Dendritic cell treated with granulocyte-macrophage colony-stimulating factor and Interleukin-4, amounts not matched to agents 40 ng/mL and 50 ng/mL, for 4 days (primary cell): ENCODE measurements at regions not wholly inside any gene's neighbourhood (a gene's known extent, or its start where the extent isn't known, plus 50 kb on each side); places are given as distances from the start of the nearest gene placed in this dataset.
"Not testable (repeated sequence)": the region's sequence is repeated elsewhere in the genome, so short reads cannot be mapped to it uniquely, and the experiment has no call there.

ENCODE experiments used
- H3K27ac Mint-ChIP-seq: one replicate; pipeline ENCODE4 v1.8.0; 2022; ENCODE audit warnings: mild to moderate bottlenecking, mixed read lengths
- H3K27me3 Mint-ChIP-seq: one replicate; pipeline ENCODE4 v1.8.0; 2022; ENCODE audit warnings: mild to moderate bottlenecking, mixed read lengths
- H3K36me3 Mint-ChIP-seq: one replicate; pipeline ENCODE4 v1.8.0; 2022; ENCODE audit warnings: low read depth, mixed read lengths
- H3K4me1 Mint-ChIP-seq: one replicate; pipeline ENCODE4 v1.8.0; 2022; ENCODE audit warnings: low read depth, mixed read lengths
- H3K4me3 Mint-ChIP-seq: one replicate; pipeline ENCODE4 v1.8.0; 2022; ENCODE audit warnings: mild to moderate bottlenecking, moderate library complexity, mixed read lengths
- H3K9me3 Mint-ChIP-seq: one replicate; pipeline ENCODE4 v1.8.0; 2022; ENCODE audit warnings: mixed read lengths
- intact Hi-C: fragments of 100-400 bp; cut with micrococcal nuclease; formaldehyde crosslinking; loops from one replicate; pipeline ENCODE4 v1.15.0; 2022

DNA sequence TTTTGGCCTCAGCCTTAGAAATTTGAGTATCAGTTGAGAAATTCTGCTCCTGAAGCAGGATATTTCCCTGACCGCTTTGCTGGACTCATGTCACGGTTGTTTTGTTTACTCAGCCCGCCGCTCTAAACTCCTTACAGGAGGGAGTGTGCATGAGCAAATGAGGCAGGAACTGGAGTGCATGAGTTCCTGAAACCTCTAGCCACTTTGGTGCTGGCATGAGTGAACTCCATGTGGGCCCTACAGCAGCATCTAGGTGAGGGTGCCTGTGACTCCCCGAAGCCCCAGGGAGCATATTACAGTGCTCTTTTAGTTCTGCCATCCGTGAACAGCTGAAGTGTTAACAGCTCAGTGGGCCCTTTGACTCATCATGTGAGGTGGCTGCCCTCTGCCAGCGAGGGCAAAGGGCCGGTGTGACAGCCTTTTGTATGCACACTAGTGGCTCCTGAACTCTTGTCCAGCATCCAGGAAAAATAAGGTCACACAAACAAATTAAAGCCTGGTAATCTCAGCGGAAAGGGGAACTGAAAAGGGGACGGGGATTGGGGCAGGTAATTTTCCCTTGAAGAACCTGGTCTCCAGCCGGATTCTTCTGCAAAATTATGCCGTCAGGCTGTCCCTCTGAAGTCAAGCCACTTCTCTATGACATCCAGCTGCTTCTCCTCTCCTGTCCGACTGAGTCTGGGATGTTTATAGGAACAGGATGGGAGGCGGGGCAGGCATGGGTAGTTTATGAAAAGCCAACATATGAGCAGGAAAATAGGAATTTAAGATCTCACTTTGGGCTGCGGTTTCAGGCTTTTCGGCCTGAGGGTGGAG lies 1668.7 kb downstream of the SUCLG1 start:
- no peaks in the 10 kb centered on the region for H3K9me3 Mint-ChIP-seq
- no peaks in the 10 kb centered on the region for H3K36me3 Mint-ChIP-seq
- H3K4me3 Mint-ChIP-seq: no peak overlapping the region
- no peak overlapping the region for H3K27ac Mint-ChIP-seq
- intact Hi-C loops: no loop called here
- no peaks in the 10 kb centered on the region for H3K27me3 Mint-ChIP-seq
- no peaks in the 10 kb centered on the region for H3K4me1 Mint-ChIP-seq

DNA sequence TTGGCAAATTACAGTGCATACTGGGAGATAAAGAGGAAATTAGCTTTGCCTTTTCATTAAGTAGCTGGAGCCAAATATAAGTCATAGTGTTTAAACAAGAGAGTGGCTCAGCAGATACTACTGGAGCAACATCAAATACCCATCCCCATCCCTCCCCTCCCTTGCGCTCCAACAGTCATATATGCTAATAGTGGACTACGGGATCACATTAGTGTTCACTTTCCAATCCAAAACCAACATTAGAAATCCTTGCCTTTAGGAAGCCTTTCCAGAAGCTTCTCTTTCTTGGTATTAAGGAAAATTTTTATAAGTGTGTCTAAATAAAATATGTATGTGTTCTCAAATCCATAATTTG lies 1669.3 kb downstream of the SUCLG1 start:
- Mint-ChIP-seq H3K4me1 (no peaks in the 10 kb centered on the region), H3K27me3 (no peaks in the 10 kb centered on the region), H3K27ac (no peak overlapping the region), H3K36me3 (no peaks in the 10 kb centered on the region), H3K4me3 (no peak overlapping the region), H3K9me3 (no peaks in the 10 kb centered on the region)
- intact Hi-C loops: no loop called here

DNA sequence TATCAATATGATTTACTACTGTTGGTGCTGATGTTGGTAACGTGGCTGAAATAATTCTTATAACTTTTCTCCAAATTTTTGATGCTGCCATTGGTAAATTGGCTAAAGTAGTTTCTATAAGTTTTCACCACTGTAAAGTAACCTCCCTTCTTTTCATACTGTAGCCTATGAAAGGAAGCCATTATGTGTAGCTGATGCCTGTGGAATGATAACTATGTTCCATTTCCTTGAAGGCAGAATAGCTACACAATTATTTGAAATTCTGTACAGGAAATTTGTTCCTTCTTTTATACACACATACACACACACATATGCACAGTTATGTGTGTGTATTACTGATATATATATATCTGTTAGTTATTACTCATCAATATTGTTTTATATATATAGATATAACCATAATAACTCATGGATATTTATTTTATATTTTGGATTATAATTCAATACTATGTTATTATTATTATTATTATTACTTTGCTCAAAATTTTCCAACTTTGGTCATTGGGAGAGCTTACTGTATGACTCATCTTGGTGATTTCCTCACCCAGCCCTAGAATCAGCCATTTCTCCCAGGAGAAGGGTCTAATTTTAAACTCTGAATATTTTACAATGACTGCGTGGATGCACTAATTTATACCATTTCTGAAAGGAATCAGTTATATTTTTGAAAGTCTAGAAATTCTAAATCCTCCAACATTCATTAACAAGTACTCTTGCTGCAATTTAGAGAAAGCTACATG lies 1677.7 kb downstream of the SUCLG1 start:
- Mint-ChIP-seq H3K4me1 (no peaks in the 10 kb centered on the region), H3K4me3 (no peak overlapping the region), H3K27me3 (no peaks in the 10 kb centered on the region), H3K9me3 (peaks cover 6% of the 10 kb centered on the region), H3K27ac (no peak overlapping the region), H3K36me3 (no peaks in the 10 kb centered on the region)
- intact Hi-C loops: no loop called here

GRCh38 chr2:82780050-82780449 lies 1679.0 kb downstream of the SUCLG1 start:
- Mint-ChIP-seq H3K4me3 (no peak overlapping the region), H3K27ac (no peak overlapping the region), H3K4me1 (no peaks in the 10 kb centered on the region), H3K36me3 (no peaks in the 10 kb centered on the region), H3K9me3 (peaks cover 6% of the 10 kb centered on the region), H3K27me3 (no peaks in the 10 kb centered on the region)
- intact Hi-C loops: no loop called here

DNA sequence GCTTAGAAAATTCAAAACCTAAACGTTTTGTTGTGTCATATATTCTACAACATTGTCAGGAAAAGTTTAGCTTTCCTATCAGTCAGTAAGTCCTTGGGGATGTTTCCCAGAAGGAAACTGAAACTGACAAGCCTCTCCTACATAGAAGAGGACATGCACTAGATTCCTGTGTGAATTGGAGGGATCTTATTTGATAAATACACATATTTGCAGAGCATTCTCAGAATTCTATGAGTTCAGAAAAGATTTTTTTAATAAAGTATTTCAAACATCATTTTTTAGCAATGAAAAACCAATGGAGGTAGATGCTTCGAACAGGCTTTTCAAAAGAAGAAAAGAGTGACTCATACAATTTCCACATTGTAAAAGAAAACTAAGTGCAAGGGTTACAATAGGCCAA lies 1706.7 kb downstream of the SUCLG1 start:
- H3K36me3 Mint-ChIP-seq: no peaks in the 10 kb centered on the region
- no peak overlapping the region for H3K27ac Mint-ChIP-seq
- peaks cover 55% of the 10 kb centered on the region for H3K9me3 Mint-ChIP-seq
- intact Hi-C loops: no loop called here
- no peaks in the 10 kb centered on the region for H3K4me1 Mint-ChIP-seq
- no peaks in the 10 kb centered on the region for H3K27me3 Mint-ChIP-seq
- no peak overlapping the region for H3K4me3 Mint-ChIP-seq

DNA sequence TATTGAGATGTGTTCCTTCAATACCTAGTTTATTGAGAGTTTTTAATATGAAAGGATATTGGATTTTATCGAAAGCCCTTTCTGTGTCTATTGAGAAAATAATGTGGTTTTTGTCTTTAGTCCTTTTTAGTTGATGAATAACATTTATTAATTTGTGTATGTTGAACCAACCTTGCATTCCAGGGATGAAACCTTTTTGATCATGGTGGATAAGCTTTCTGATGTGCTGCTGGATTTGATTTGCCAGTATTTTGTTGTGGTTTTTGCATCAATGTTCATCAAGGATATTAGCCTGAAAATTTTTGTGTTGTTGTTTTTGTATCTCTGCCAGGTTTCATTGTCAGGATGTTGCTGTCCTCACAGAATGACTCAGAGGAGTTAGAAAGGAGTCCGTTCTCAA lies 1710.4 kb downstream of the SUCLG1 start:
- Mint-ChIP-seq H3K4me1 (no peaks in the 10 kb centered on the region), H3K9me3 (peaks cover 53% of the 10 kb centered on the region), H3K4me3 (no peak overlapping the region), H3K27me3 (no peaks in the 10 kb centered on the region), H3K36me3 (no peaks in the 10 kb centered on the region), H3K27ac (no peak overlapping the region)
- intact Hi-C loops: no loop called here

DNA sequence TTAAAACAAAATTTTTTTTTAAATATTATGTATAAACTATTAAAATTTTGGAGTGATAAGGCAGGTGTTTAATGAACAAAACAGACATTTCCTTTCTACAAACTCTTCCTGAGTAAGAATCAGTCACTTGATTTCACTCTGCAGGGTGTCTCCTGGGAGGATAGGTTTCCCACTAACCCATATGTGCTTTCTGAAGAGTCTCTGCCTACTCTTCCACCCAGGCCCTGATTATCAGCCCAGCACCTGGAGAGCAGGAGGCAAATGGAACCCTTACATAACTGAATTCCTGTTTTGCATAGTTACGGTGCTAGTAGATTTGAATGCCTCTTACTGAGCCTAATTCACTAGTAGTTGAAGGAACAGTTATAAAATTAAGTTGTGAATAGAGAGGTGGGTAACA lies 1718.6 kb downstream of the SUCLG1 start:
- Mint-ChIP-seq H3K4me3 (no peak overlapping the region), H3K27ac (no peak overlapping the region), H3K9me3 (peaks cover 18% of the 10 kb centered on the region), H3K36me3 (no peaks in the 10 kb centered on the region), H3K4me1 (no peaks in the 10 kb centered on the region), H3K27me3 (no peaks in the 10 kb centered on the region)
- intact Hi-C loops: no loop called here

DNA sequence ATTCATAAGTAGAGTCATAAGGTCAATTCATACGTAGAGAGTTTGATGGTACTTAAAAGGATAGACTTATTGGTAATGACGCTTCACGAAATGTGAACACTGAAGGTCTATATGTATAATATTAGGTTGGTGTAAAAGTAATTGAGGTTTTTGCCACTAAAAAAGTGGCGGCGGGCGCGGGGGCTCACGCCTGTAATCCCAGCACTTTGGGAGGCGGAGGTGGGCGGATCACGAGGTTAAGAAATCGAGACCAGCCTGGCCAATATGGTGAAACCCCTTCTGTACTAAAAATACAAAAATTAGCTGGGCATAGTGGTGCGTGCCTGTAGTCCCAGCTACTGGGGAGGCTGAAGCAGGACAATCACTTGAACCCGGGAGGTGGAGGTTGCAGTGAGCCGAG lies 1721.1 kb downstream of the SUCLG1 start:
- H3K27ac Mint-ChIP-seq, intact Hi-C loops, H3K36me3 Mint-ChIP-seq: not testable (repeated sequence)

DNA sequence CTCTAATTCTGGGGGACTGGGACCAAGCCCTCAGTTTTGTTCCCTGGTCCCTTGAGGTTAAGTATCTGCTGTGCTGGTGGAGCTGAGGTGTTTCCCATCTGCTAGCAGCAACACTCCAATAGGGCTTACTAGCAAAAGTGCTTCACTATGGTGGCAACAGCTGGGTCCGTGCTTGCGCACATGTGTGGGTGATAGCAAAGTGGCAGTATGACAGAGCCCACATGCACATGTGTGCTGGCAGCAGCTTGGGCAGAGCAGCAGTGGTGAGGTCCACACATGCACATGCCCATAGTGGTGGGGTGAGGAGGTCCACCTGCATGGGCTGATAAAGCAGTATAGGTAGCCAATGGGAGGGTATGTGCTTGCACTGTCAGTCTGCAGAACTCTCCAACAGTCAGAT lies 1723.7 kb downstream of the SUCLG1 start:
- H3K27me3 Mint-ChIP-seq: no peaks in the 10 kb centered on the region
- intact Hi-C loops: no loop called here

More for the DNA sequence above, 1721.1 kb downstream of the SUCLG1 start:
- not testable (repeated sequence) for H3K4me1 Mint-ChIP-seq, H3K27me3 Mint-ChIP-seq, H3K4me3 Mint-ChIP-seq
- peaks cover 22% of the 10 kb centered on the region for H3K9me3 Mint-ChIP-seq

GRCh38 chr2:82731824-82732223 lies 1727.3 kb downstream of the SUCLG1 start:
- Mint-ChIP-seq H3K27ac (no peak overlapping the region), H3K4me3 (no peak overlapping the region), H3K36me3 (no peaks in the 10 kb centered on the region), H3K9me3 (peaks cover 19% of the 10 kb centered on the region), H3K27me3 (no peaks in the 10 kb centered on the region), H3K4me1 (no peaks in the 10 kb centered on the region)
- intact Hi-C loops: no loop called here

More for the DNA sequence above, 1723.7 kb downstream of the SUCLG1 start:
- Mint-ChIP-seq H3K36me3 (no peaks in the 10 kb centered on the region), H3K4me3 (no peak overlapping the region), H3K4me1 (no peaks in the 10 kb centered on the region), H3K27ac (no peak overlapping the region), H3K9me3 (peaks cover 12% of the 10 kb centered on the region)

DNA sequence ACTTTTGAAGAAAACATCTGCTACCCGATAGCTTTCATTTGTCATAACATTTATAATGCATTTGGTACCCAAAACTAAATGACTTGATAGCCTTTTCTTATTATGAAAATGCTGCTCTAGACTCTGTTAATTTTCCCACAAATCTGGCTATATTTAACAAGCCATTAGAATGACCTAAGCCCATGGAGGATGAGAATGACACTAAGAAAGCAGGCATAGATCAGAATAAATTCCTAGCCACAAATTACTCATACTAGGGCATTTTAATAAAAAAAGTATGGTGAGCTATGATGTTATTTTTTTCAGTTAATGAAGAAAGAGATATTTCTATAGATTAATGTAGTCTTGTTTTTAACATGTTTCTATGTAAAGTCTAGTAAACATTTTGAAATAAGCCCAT lies 1728.3 kb downstream of the SUCLG1 start:
- intact Hi-C loops: no loop called here
- H3K27me3 Mint-ChIP-seq: no peaks in the 10 kb centered on the region
- H3K9me3 Mint-ChIP-seq: peaks cover 13% of the 10 kb centered on the region
- no peaks in the 10 kb centered on the region for H3K36me3 Mint-ChIP-seq
- no peaks in the 10 kb centered on the region for H3K4me1 Mint-ChIP-seq
- no peak overlapping the region for H3K4me3 Mint-ChIP-seq
- H3K27ac Mint-ChIP-seq: no peak overlapping the region

GRCh38 chr2:82728090-82728489 lies 1731.0 kb downstream of the SUCLG1 start:
- H3K27me3 Mint-ChIP-seq: no peaks in the 10 kb centered on the region
- no peak overlapping the region for H3K27ac Mint-ChIP-seq
- peaks cover 6% of the 10 kb centered on the region for H3K9me3 Mint-ChIP-seq
- no peak overlapping the region for H3K4me3 Mint-ChIP-seq
- H3K36me3 Mint-ChIP-seq: no peaks in the 10 kb centered on the region
- intact Hi-C loops: no loop called here
- H3K4me1 Mint-ChIP-seq: no peaks in the 10 kb centered on the region

GRCh38 chr2:82708681-82709080 lies 1750.4 kb downstream of the SUCLG1 start:
- intact Hi-C loops: no loop called here
- Mint-ChIP-seq H3K9me3 (peaks cover 6% of the 10 kb centered on the region), H3K4me3 (no peak overlapping the region), H3K27ac (no peak overlapping the region), H3K4me1 (no peaks in the 10 kb centered on the region), H3K27me3 (no peaks in the 10 kb centered on the region), H3K36me3 (no peaks in the 10 kb centered on the region)

- peaks cover 20% of the 10 kb centered on the region for H3K9me3 Mint-ChIP-seq
These were observed 1761.8 kb downstream of the SUCLG1 start for GRCh38 chr2:82697231-82697630.

More at GRCh38 chr2:82697231-82697630, 1761.8 kb downstream of the SUCLG1 start:
- H3K36me3 Mint-ChIP-seq: no peaks in the 10 kb centered on the region
- intact Hi-C loops: no loop called here
- H3K4me3 Mint-ChIP-seq: no peak overlapping the region
- no peaks in the 10 kb centered on the region for H3K27me3 Mint-ChIP-seq
- no peak overlapping the region for H3K27ac Mint-ChIP-seq
- H3K4me1 Mint-ChIP-seq: no peaks in the 10 kb centered on the region
